Hepatocyte (in vitro differentiated cells): ENCODE measurements at regions not wholly inside any gene's neighbourhood (a gene's known extent, or its start where the extent isn't known, plus 50 kb on each side); places are given as distances from the start of the nearest gene placed in this dataset.

Source experiments
- DNase-seq: peaks from one replicate; pipeline ENCODE4 v3.0.0-alpha.2; 2016; ENCODE audit warnings: low spot score
- H2AFZ ChIP-seq: fragments of 200-600 bp; sonication (generic); 2 replicates; pipeline ENCODE4 v1.6.0; 2016; ENCODE audit warnings: antibody characterized with exemption, mild to moderate bottlenecking
- H3K27ac ChIP-seq: fragments of 200-600 bp; sonication (generic); 2 replicates; pipeline ENCODE4 v1.5.1; 2016; ENCODE audit warnings: mild to moderate bottlenecking
- H3K27me3 ChIP-seq: fragments of 200-600 bp; sonication (generic); 2 replicates; pipeline ENCODE4 v1.6.1; 2016
- H3K36me3 ChIP-seq: fragments of 200-600 bp; sonication (generic); replicated peaks from 2 replicates; pipeline ENCODE4 v1.5.1; 2016; ENCODE audit warnings: low read depth; ENCODE audit not compliant: insufficient read depth
- H3K4me1 ChIP-seq: fragments of 200-600 bp; sonication (generic); 2 replicates; pipeline ENCODE4 v1.5.1; 2016; ENCODE audit warnings: mild to moderate bottlenecking, moderate library complexity; ENCODE audit not compliant: insufficient read depth
- H3K4me2 ChIP-seq: fragments of 200-600 bp; sonication (generic); 2 replicates; pipeline ENCODE4 v1.6.0; 2016
- H3K4me3 ChIP-seq: fragments of 200-600 bp; sonication (generic); 2 replicates; pipeline ENCODE4 v1.5.1; 2016; ENCODE audit warnings: mild to moderate bottlenecking
- H3K79me2 ChIP-seq: fragments of 200-600 bp; sonication (generic); 2 replicates; pipeline ENCODE4 v1.6.0; 2017; ENCODE audit warnings: mild to moderate bottlenecking
- H3K9me2 ChIP-seq: fragments of 200-600 bp; sonication (generic); replicated peaks from 2 replicates; pipeline ENCODE4 v1.6.0; 2017; ENCODE audit warnings: mild to moderate bottlenecking; ENCODE audit not compliant: insufficient read depth
- H3K9me3 ChIP-seq: fragments of 200-600 bp; sonication (generic); 2 replicates; pipeline ENCODE4 v1.5.1; 2016; ENCODE audit warnings: low read depth, mild to moderate bottlenecking
- H4K20me1 ChIP-seq: fragments of 200-600 bp; sonication (generic); 2 replicates; pipeline ENCODE4 v1.6.0; 2016; ENCODE audit warnings: mild to moderate bottlenecking; ENCODE audit not compliant: insufficient read depth, poor library complexity, severe bottlenecking
- EZH2 ChIP-seq: fragments of 200-600 bp; sonication (generic); IDR thresholded peaks from 2 replicates; pipeline ENCODE4 v1.6.1; 2016; ENCODE audit warnings: antibody characterized with exemption, mild to moderate bottlenecking, borderline replicate concordance
- EZH2phosphoT487 ChIP-seq: fragments of 200-600 bp; sonication (generic); IDR thresholded peaks from one replicate; pipeline ENCODE4 v1.6.1; 2018; ENCODE audit warnings: antibody characterized with exemption, mild to moderate bottlenecking, low read depth, moderate library complexity; ENCODE audit not compliant: unreplicated experiment, severe bottlenecking
- WGBS: methylation state at CpG from one replicate; pipeline ENCODE4 v1.1.6; 2016; ENCODE audit warnings: low lambda C conversion rate; ENCODE audit errors: missing lambda C conversion rate; 5-methylcytosine and 5-hydroxymethylcytosine counted together
- TF ChIP-seq, protein P1 (sequence below): fragments of 200-600 bp; sonication (generic); IDR thresholded peaks from 2 replicates; pipeline ENCODE4 v1.5.1; 2016; ENCODE audit warnings: antibody characterized with exemption, mild to moderate bottlenecking; ENCODE audit not compliant: poor library complexity

DNA sequence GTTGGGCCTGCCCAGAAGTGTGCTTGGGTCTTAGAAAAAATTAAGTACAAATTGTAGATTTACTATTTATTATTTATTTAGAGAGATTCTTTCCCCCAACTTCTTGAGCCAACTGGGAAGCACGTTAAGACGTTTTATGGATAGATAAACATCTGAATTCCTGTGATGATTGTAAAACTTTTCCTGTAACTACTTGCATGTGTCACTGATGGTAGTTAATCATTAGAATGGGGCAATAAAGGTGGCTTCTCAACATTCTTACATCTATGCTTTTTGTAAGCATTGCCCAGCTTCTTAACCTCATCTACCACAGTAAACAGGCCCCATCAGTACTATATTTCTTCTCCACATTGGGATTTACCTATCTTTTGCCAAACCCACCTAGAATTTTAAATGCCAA, 559.8 kb downstream of the LMO4 start:
- TF ChIP-seq, protein P1, sequence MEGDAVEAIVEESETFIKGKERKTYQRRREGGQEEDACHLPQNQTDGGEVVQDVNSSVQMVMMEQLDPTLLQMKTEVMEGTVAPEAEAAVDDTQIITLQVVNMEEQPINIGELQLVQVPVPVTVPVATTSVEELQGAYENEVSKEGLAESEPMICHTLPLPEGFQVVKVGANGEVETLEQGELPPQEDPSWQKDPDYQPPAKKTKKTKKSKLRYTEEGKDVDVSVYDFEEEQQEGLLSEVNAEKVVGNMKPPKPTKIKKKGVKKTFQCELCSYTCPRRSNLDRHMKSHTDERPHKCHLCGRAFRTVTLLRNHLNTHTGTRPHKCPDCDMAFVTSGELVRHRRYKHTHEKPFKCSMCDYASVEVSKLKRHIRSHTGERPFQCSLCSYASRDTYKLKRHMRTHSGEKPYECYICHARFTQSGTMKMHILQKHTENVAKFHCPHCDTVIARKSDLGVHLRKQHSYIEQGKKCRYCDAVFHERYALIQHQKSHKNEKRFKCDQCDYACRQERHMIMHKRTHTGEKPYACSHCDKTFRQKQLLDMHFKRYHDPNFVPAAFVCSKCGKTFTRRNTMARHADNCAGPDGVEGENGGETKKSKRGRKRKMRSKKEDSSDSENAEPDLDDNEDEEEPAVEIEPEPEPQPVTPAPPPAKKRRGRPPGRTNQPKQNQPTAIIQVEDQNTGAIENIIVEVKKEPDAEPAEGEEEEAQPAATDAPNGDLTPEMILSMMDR, result no peak
- no peak for TF ChIP-seq EZH2phosphoT487
- TF ChIP-seq EZH2, result no peak
- 20% methylated on average over 2 of the region's 2 CpGs for WGBS
- H3K27me3 ChIP-seq, result no peaks in the 10 kb centered on the region
- H3K27ac ChIP-seq, result peak overlapping the region; percentile 64
- H3K36me3 ChIP-seq, result no peaks in the 10 kb centered on the region
- H3K79me2 ChIP-seq, result no peaks in the 10 kb centered on the region
- peaks cover 4% of the 10 kb centered on the region for H3K4me1 ChIP-seq
- peak; percentile 54 for DNase-seq
- H3K4me3 ChIP-seq, result no peak overlapping the region
- no peaks in the 10 kb centered on the region for H4K20me1 ChIP-seq
- H3K9me2 ChIP-seq, result no peaks in the 10 kb centered on the region
- H3K9me3 ChIP-seq, result no peaks in the 10 kb centered on the region
- H3K4me2 ChIP-seq, result no peak overlapping the region
- no peak overlapping the region for H2AFZ ChIP-seq

DNA sequence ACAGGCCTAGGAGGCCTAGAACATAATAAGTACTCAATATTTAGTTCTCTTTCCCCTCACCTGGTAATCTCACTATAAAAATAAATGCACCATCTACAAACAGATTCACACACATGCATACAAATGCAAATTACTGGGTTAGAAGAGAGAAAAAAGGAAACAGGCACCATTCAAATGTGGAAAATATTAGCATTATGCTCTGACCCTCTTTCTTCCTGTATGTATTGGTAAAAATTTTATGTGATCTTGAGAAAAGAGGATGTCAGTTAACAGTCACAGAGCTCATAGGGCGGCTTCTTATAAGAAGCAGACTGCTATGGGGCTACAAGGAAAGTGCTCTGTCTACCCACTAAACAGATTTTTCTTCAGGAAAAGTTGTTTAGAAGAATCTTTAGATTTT, 565.4 kb downstream of the LMO4 start:
- H3K27me3 ChIP-seq, result no peaks in the 10 kb centered on the region
- H2AFZ ChIP-seq, result no peak overlapping the region
- DNase-seq, result no peak
- no peaks in the 10 kb centered on the region for H3K79me2 ChIP-seq
- no peaks in the 10 kb centered on the region for H4K20me1 ChIP-seq
- H3K36me3 ChIP-seq, result no peaks in the 10 kb centered on the region
- no peak overlapping the region for H3K27ac ChIP-seq
- H3K9me3 ChIP-seq, result no peaks in the 10 kb centered on the region
- no peak overlapping the region for H3K4me3 ChIP-seq
- no peaks in the 10 kb centered on the region for H3K9me2 ChIP-seq
- H3K4me2 ChIP-seq, result no peak overlapping the region
- TF ChIP-seq EZH2phosphoT487 (no peak), EZH2 (no peak)
- TF ChIP-seq, protein P1, result no peak
- WGBS, result 95% methylated on average over 1 of the region's 1 CpG
- peaks cover 16% of the 10 kb centered on the region for H3K4me1 ChIP-seq

DNA sequence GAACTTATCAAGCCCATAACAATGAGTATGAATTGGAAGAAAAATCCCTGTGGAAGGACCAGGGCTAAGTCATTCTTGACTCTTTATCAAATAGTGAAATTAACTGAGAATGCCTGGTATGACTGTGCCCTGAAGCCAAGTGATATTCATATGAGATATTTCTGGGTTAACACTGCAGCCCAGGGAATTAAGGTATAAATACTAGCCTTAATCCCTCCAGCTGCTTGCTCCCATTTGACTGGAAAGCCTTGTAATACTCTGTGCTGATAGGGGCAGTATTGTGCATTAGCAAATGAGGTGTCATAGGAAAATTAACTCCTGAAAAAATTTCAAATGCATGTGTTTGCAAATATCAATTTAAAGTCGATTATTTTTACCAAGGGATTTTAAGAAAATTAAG, 568.8 kb downstream of the LMO4 start:
- 39% methylated on average over 1 of the region's 1 CpG for WGBS
- H3K4me3 ChIP-seq, result no peak overlapping the region

More for the DNA sequence above, 568.8 kb downstream of the LMO4 start:
- no peaks in the 10 kb centered on the region for H3K36me3 ChIP-seq
- no peaks in the 10 kb centered on the region for H4K20me1 ChIP-seq
- no peak overlapping the region for H3K4me2 ChIP-seq
- H3K27me3 ChIP-seq, result no peaks in the 10 kb centered on the region
- peaks cover 28% of the 10 kb centered on the region for H3K4me1 ChIP-seq
- H3K9me3 ChIP-seq, result no peaks in the 10 kb centered on the region
- no peak for TF ChIP-seq EZH2
- no peak for TF ChIP-seq EZH2phosphoT487
- TF ChIP-seq, protein P1, result no peak
- no peak overlapping the region for H2AFZ ChIP-seq
- H3K27ac ChIP-seq, result no peak overlapping the region
- no peaks in the 10 kb centered on the region for H3K9me2 ChIP-seq
- no peak for DNase-seq
- H3K79me2 ChIP-seq, result no peaks in the 10 kb centered on the region
